ENCODE measurements at regions not wholly inside any gene's neighbourhood (a gene's known extent, or its start where the extent isn't known, plus 50 kb on each side); places are given as distances from the start of the nearest gene placed in this dataset.

- TF ChIP-seq EZH2 (optimal IDR thresholded peaks at IDR 0.05; ENCODE audit: low read depth, low read length) (no peak), EZH2phosphoT487 (IDR thresholded peaks at IDR 0.05; ENCODE audit: low read length) (no peak)
- TF ChIP-seq, protein P1, sequence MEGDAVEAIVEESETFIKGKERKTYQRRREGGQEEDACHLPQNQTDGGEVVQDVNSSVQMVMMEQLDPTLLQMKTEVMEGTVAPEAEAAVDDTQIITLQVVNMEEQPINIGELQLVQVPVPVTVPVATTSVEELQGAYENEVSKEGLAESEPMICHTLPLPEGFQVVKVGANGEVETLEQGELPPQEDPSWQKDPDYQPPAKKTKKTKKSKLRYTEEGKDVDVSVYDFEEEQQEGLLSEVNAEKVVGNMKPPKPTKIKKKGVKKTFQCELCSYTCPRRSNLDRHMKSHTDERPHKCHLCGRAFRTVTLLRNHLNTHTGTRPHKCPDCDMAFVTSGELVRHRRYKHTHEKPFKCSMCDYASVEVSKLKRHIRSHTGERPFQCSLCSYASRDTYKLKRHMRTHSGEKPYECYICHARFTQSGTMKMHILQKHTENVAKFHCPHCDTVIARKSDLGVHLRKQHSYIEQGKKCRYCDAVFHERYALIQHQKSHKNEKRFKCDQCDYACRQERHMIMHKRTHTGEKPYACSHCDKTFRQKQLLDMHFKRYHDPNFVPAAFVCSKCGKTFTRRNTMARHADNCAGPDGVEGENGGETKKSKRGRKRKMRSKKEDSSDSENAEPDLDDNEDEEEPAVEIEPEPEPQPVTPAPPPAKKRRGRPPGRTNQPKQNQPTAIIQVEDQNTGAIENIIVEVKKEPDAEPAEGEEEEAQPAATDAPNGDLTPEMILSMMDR (IDR thresholded peaks at IDR 0.05; ENCODE audit: low read length), result no peak
Measured at GRCh38 chr5:61620699-61621182, 288.7 kb downstream of the ZSWIM6 start.
